Retinal pigment epithelial cell (primary cell): ENCODE measurements at regions not wholly inside any gene's neighbourhood (a gene's known extent, or its start where the extent isn't known, plus 50 kb on each side); places are given as distances from the start of the nearest gene placed in this dataset.

ENCODE experiments used
- DNase-seq: peaks from one replicate; pipeline ENCODE4 v3.0.0-alpha.2; 2010; ENCODE audit warnings: low read depth
- H3K4me3 ChIP-seq: 2 replicates; pipeline ENCODE4 v1.5.1; 2011; ENCODE audit warnings: mild to moderate bottlenecking, low read length, control low read depth, moderate library complexity
- TF ChIP-seq, protein P1 (sequence below): conservative IDR thresholded peaks from 2 replicates; pipeline ENCODE4 v1.5.1; 2011; ENCODE audit warnings: low read depth, low read length, control low read depth, inconsistent platforms

DNA sequence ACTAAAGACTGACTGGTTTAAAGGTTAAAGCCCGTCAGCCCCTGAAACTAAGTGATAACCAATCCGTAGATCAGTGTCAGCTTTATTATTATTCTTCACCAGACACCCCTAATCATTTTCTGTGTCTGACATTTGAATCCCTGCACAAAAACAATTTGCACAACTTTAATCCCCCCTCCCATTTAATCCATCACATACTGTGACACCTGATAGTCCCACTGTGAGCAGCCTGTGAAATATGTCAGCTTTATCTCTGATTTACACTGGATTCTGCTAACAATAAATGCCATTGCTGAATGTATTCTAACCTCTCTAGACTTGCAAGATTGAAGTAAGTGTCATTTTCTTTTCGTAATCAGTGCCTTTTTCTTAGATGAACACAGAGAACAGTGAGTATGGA, 2089.0 kb upstream of the RAG2 start:
- TF ChIP-seq, protein P1, sequence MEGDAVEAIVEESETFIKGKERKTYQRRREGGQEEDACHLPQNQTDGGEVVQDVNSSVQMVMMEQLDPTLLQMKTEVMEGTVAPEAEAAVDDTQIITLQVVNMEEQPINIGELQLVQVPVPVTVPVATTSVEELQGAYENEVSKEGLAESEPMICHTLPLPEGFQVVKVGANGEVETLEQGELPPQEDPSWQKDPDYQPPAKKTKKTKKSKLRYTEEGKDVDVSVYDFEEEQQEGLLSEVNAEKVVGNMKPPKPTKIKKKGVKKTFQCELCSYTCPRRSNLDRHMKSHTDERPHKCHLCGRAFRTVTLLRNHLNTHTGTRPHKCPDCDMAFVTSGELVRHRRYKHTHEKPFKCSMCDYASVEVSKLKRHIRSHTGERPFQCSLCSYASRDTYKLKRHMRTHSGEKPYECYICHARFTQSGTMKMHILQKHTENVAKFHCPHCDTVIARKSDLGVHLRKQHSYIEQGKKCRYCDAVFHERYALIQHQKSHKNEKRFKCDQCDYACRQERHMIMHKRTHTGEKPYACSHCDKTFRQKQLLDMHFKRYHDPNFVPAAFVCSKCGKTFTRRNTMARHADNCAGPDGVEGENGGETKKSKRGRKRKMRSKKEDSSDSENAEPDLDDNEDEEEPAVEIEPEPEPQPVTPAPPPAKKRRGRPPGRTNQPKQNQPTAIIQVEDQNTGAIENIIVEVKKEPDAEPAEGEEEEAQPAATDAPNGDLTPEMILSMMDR, result no peak
- H3K4me3 ChIP-seq, result no peak overlapping the region
- DNase-seq, result no peak

DNA sequence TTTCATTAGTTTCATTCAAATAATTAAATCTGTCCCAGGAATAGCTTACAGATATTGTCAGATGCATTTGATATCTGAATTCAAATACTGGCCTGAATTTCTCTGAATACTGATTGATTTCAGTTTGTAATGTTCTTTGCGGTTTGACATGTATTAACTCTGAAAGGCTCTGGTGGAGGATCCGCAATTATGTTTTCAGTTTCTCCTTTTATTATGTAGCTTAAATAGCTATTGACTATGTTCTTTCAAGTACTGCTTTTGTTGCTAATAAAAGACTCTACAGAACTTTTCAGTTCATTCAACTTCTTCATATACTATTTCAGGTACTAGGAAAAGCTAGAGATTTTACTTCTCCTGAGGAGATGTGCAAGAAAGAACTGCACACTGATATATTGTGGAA, 2085.4 kb upstream of the RAG2 start:
- H3K4me3 ChIP-seq, result no peak overlapping the region
- TF ChIP-seq, protein P1, result no peak
- no peak for DNase-seq

DNA sequence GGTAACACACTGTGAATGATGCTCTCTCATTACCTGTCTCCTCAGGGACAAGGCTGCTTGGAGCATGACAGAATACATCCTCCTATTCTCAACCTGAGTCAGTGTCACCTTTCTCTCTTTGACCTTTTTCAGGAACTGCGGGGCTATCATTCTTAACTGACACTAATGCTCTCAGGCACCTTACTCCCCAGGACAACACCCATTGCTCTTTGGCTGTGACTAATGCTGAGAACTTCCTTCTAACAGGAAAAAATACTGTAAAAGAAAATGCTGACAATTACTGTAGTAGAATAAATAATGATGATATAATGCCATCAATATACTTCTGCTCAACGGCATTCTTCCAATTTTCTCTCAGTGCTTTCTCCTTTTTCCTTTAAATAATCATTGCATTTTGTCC, 2082.7 kb upstream of the RAG2 start:
- no peak overlapping the region for H3K4me3 ChIP-seq
- TF ChIP-seq, protein P1, result no peak

DNA sequence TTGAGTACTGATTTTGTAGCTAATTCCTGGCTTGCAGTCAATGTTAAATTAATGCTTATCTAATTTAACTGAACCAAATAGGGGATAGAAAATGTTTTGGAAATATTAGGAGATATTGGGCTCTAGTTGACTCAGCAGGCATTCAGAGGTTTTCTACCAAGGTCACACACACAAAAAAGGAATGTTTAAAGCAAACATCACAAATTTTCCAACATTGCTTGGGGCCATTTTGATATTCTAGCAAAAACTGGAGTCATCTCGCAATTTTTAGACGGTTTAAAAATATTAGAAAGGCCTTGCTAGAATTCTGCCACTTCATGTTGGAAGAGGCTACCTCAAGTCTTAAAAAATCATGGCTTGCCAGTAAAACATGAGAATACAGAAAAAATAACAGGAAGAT, 2082.1 kb upstream of the RAG2 start:
- TF ChIP-seq, protein P1, result no peak
- DNase-seq, result no peak
- no peak overlapping the region for H3K4me3 ChIP-seq

More for the DNA sequence above, 2082.7 kb upstream of the RAG2 start:
- no peak for DNase-seq

DNA sequence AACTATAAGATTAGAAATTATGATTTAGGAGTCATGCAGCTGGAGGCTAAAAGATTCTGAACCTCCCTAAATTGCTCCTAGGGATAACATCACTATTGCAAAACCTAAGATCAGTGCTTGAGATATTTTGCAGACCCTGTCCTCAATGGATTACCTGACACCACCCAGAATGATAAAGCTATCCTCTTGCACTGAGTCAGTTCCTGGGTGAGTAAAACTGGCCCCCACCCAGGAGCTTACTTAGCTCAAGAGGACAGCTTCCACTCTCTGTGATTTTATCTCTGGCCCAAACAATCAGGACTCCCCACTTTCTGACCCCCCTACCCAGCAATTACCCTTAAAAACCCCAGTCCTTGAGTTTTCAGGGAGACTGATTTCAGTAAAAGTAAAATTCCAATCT, 2074.4 kb upstream of the RAG2 start:
- TF ChIP-seq, protein P1, result no peak
- H3K4me3 ChIP-seq, result no peak overlapping the region
- DNase-seq, result no peak

DNA sequence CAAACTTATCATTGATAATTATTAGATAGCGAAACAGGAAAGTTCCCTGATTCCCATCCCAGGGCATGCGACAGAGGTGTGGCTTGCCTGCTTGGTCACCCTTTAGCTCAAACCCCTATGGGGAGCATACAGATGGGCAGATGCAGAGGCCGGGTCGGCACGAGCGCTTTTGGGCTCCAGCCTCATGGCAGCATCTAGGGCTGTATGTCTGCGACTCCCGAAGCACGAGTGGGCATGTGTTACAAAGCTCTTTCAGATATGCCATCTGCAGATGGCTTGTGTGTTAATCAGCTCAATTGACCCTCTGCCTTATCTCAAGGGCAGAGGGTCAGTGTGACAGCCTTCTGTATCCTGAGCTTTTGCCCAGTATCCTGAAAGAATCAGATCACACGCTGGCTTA, 2069.3 kb upstream of the RAG2 start:
- no peak for DNase-seq
- TF ChIP-seq, protein P1, result no peak
- H3K4me3 ChIP-seq, result no peak overlapping the region

DNA sequence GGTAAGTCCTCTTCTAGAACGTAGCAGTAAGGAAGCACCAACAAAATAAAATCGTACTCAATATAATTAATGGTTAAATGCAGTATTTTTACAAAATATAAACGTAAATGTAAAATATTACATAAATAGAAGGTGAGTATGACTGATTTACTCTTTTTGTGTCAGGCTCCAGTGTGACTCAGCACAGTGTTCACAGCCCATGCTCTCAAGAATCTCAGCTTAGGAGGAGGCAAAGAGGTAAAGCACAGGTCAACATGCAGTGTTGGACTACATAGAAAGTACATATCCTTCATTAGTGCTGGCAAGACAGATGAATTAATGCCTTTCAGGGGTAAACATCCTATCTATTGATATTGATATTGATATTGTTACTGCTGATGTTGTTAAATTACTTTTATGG, 2050.6 kb upstream of the RAG2 start:
- H3K4me3 ChIP-seq, result no peak overlapping the region
- peak; percentile 46 for DNase-seq
- TF ChIP-seq, protein P1, result no peak
